Endodermal cell (in vitro differentiated cells): ENCODE measurements at regions not wholly inside any gene's neighbourhood (a gene's known extent, or its start where the extent isn't known, plus 50 kb on each side); places are given as distances from the start of the nearest gene placed in this dataset.

ENCODE experiments used
- DNase-seq: peaks from one replicate; pipeline ENCODE4 v3.0.0-alpha.2; 2017
- H3K27ac ChIP-seq: 2 replicates; pipeline ENCODE4 v1.5.1; 2013; ENCODE audit warnings: mild to moderate bottlenecking, low read depth, low read length, moderate library complexity
- H3K27me3 ChIP-seq: 2 replicates; pipeline ENCODE4 v1.6.1; 2013; ENCODE audit warnings: mild to moderate bottlenecking, low read length, moderate library complexity; ENCODE audit not compliant: insufficient read depth, control insufficient read depth, poor library complexity, severe bottlenecking
- H3K36me3 ChIP-seq: 2 replicates; pipeline ENCODE4 v1.7.0; 2013; ENCODE audit warnings: mild to moderate bottlenecking, low read length, moderate library complexity; ENCODE audit not compliant: control insufficient read depth, insufficient read depth
- H3K4me1 ChIP-seq: one replicate; pipeline ENCODE4 v1.7.0; 2013; ENCODE audit warnings: low read length; ENCODE audit not compliant: control insufficient read depth, insufficient read depth
- H3K4me3 ChIP-seq: 2 replicates; pipeline ENCODE4 v1.5.1; 2013; ENCODE audit warnings: mild to moderate bottlenecking, low read length, moderate library complexity
- H3K9ac ChIP-seq: 2 replicates; pipeline ENCODE4 v1.6.1; 2013; ENCODE audit warnings: mild to moderate bottlenecking, low read length, moderate library complexity; ENCODE audit not compliant: poor library complexity, severe bottlenecking; ENCODE audit errors: extremely low read depth
- H3K9me3 ChIP-seq: 2 replicates; pipeline ENCODE4 v1.6.1; 2013; ENCODE audit warnings: mild to moderate bottlenecking, low read length, moderate library complexity; ENCODE audit not compliant: control insufficient read depth
- H3K27ac Mint-ChIP-seq: 2 replicates; pipeline ENCODE4 v1.8.0; 2020; ENCODE audit warnings: mixed read lengths
- H3K27me3 Mint-ChIP-seq: 2 replicates; pipeline ENCODE4 v1.8.0; 2021; ENCODE audit warnings: mild to moderate bottlenecking, mixed read lengths; ENCODE audit not compliant: insufficient read depth
- H3K36me3 Mint-ChIP-seq: 2 replicates; pipeline ENCODE4 v1.8.0; 2020; ENCODE audit warnings: low read depth, mixed read lengths
- H3K4me1 Mint-ChIP-seq: 2 replicates; pipeline ENCODE4 v1.8.0; 2020; ENCODE audit warnings: mixed read lengths
- H3K4me3 Mint-ChIP-seq: 2 replicates; pipeline ENCODE4 v1.8.0; 2020; ENCODE audit warnings: mild to moderate bottlenecking, moderate library complexity, mixed read lengths
- H3K9me3 Mint-ChIP-seq: 2 replicates; pipeline ENCODE4 v1.8.0; 2020; ENCODE audit warnings: mild to moderate bottlenecking, mixed read lengths
- WGBS, 2 experiments: methylation state at CpG; one replicate each; pipeline versions ENCODE4 v1.1.5 to v1.1.7; 2013; ENCODE audit warnings: missing lambda C conversion rate in 2 of 2, mixed read lengths in 1 of 2; ENCODE audit not compliant: insufficient coverage in 1 of 2, insufficient read length in 1 of 2; 5-methylcytosine and 5-hydroxymethylcytosine counted together
- TF ChIP-seq, protein P1 (sequence below): fragments of 200-600 bp; sonication (generic); conservative IDR thresholded peaks from 2 replicates; pipeline ENCODE4 v1.5.0; 2021; ENCODE audit warnings: antibody characterized with exemption, mild to moderate bottlenecking

DNA sequence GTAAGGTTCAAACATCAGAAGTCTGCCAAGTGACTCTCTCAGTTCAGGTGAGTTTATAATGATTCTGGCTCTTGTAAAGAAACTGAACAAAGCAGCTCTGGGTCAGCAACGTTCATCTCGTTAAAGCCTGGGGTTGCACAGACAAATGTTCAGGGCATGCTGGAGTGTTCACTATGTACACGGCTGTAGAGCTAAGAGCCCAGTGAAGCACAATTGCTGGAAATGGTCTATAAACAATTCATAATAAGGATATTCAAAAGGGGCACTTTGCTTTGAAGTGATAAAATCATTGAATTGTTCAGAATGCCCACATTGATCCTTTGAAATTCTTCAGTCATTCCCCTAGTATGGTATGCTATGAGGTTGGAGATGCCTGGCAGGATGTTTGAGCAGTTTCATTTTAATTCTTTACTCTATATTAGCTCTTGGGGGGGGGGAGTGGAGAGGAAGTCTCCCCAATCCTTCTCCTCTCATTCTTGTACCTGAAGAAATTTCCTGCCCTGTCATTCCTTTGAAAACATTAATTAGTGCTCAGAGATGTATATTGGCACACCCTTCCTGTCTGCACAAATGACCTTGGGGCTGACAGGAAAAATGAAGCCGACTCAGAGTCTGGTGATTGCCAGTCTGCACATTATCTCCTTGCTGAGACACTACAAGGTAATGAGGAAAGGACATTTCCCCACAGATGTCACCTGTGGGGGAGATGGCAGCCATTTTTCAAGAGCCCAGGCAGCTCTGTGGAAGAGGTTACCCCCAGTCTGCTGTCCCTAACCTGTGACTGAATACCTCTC lies 145.5 kb downstream of the DLEU7 start:
- peaks cover 6% of the 10 kb centered on the region for H3K4me1 ChIP-seq

DNA sequence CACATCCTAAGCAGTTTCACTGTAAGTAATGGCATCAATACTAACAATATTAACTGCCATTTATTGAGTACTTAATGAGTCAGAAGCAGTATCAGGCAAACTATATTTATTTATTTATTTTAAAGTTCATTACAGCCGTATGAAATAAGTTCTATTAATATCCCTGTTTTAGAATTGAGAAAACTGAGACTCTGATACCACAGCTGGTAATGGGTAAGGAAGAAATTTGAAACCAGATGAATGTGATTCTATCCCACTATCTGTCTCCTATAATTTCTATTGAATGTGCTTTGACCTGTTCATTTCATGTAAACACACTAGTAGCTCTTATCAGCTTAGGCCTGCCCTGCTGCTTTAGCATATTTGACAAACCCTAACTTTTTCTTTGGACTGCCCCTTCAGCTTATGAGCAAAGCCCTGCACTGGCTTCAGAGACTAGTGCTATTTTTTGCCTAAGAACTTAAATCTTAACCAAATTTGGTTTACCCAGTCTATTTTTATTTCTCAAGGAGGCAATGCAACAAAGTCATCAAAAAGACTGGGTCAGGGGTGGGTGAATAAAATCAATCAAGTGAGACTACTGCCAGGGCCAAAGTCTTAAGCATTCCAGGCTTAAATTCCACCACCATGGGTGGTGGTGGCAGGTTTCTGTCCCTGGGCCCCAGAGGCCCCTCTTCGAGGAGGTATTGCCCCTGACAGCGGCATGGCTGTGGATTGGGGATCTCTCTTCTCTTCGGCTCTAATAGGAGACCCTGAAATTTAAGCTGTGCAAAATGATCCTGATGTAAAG lies 143.4 kb downstream of the DLEU7 start:
- Mint-ChIP-seq H3K27ac (no peak overlapping the region), H3K9me3 (no peaks in the 10 kb centered on the region), H3K4me1 (peaks cover 16% of the 10 kb centered on the region), H3K27me3 (peaks cover 13% of the 10 kb centered on the region), H3K36me3 (no peaks in the 10 kb centered on the region), H3K4me3 (no peak overlapping the region)
- TF ChIP-seq, protein P1, sequence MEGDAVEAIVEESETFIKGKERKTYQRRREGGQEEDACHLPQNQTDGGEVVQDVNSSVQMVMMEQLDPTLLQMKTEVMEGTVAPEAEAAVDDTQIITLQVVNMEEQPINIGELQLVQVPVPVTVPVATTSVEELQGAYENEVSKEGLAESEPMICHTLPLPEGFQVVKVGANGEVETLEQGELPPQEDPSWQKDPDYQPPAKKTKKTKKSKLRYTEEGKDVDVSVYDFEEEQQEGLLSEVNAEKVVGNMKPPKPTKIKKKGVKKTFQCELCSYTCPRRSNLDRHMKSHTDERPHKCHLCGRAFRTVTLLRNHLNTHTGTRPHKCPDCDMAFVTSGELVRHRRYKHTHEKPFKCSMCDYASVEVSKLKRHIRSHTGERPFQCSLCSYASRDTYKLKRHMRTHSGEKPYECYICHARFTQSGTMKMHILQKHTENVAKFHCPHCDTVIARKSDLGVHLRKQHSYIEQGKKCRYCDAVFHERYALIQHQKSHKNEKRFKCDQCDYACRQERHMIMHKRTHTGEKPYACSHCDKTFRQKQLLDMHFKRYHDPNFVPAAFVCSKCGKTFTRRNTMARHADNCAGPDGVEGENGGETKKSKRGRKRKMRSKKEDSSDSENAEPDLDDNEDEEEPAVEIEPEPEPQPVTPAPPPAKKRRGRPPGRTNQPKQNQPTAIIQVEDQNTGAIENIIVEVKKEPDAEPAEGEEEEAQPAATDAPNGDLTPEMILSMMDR, result no peak
- DNase-seq, result no peak
- Histone ChIP-seq H3K36me3 (no peaks in the 10 kb centered on the region), H3K4me1 (peaks cover 6% of the 10 kb centered on the region), H3K27ac (no peak overlapping the region), H3K4me3 (no peak overlapping the region), H3K9ac (no peak overlapping the region), H3K9me3 (peaks cover 8% of the 10 kb centered on the region), H3K27me3 (no peaks in the 10 kb centered on the region)
- 80 to 83% methylated on average over 2 to 4 of the region's 4 CpGs for WGBS, 2 experiments

More for the DNA sequence above, 145.5 kb downstream of the DLEU7 start:
- no peak overlapping the region for H3K27ac ChIP-seq
- DNase-seq, result no peak
- no peak overlapping the region for H3K27ac Mint-ChIP-seq
- TF ChIP-seq, protein P1, result no peak
- H3K4me1 Mint-ChIP-seq, result peaks cover 20% of the 10 kb centered on the region
- peaks cover 8% of the 10 kb centered on the region for H3K9me3 ChIP-seq
- H3K4me3 Mint-ChIP-seq, result no peak overlapping the region
- peaks cover 14% of the 10 kb centered on the region for H3K27me3 Mint-ChIP-seq
- no peaks in the 10 kb centered on the region for H3K27me3 ChIP-seq
- H3K9ac ChIP-seq, result no peak overlapping the region
- 86 to 88% methylated on average over 3 to 4 of the region's 4 CpGs for WGBS, 2 experiments
- no peaks in the 10 kb centered on the region for H3K36me3 Mint-ChIP-seq
- no peak overlapping the region for H3K4me3 ChIP-seq
- H3K9me3 Mint-ChIP-seq, result no peaks in the 10 kb centered on the region
- H3K36me3 ChIP-seq, result no peaks in the 10 kb centered on the region

DNA sequence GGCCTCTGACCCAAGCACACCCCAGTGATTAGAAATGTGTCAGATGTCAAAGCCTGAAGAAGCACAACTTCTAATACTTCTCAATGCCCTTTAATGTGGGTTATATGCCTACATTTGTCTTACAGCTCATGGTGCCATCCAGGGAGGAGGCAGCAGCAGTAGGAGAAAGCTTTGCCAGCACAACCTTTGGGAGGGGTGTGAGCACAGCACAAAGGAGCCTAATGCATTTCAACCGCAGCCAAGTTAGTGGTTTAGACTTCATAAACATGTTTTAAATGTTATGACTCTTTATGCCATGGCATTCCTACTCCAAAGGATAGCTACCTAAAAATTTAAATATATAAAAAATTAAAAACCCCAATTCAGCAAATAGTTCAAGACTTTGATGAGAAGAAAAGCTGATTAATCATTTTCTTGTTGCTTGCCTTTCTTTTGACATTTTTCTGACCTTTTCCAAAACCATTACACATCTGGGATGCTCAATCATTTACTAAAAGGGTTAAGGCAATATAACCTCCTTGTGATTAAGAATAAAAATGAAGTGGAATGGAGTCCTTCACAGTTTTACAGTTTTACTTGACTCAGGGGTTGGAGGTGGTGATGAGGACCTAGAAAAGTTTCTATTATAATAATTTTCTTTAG lies 142.7 kb downstream of the DLEU7 start:
- H3K4me3 ChIP-seq, result no peak overlapping the region
- no peaks in the 10 kb centered on the region for H3K27me3 ChIP-seq
- H3K27ac ChIP-seq, result no peak overlapping the region
- DNase-seq, result no peak
- Mint-ChIP-seq H3K4me1 (peaks cover 16% of the 10 kb centered on the region), H3K9me3 (no peaks in the 10 kb centered on the region), H3K36me3 (no peaks in the 10 kb centered on the region), H3K27me3 (peaks cover 13% of the 10 kb centered on the region), H3K4me3 (no peak overlapping the region), H3K27ac (no peak overlapping the region)
- H3K4me1 ChIP-seq, result peaks cover 6% of the 10 kb centered on the region
- TF ChIP-seq, protein P1, result no peak
- H3K9me3 ChIP-seq, result peaks cover 8% of the 10 kb centered on the region
- H3K36me3 ChIP-seq, result no peaks in the 10 kb centered on the region
- 83% methylated on average over 1 of the region's 1 CpG; no CpG with 5 or more reads in 1 of the 2 experiments for WGBS, 2 experiments
- H3K9ac ChIP-seq, result no peak overlapping the region
